HEK293 (cell line): ENCODE measurements at regions not wholly inside any gene's neighbourhood (a gene's known extent, or its start where the extent isn't known, plus 50 kb on each side); places are given as distances from the start of the nearest gene placed in this dataset.

Source experiments
- CTCF ChIA-PET: fragments of 350-600 bp; formaldehyde crosslinking; extraction: SDS; loops from one replicate; lab custom pipeline; 2021; ENCODE audit warnings: antibody characterized with exemption; lab: Yijun Ruan, JAX
- POLR2A ChIA-PET: fragments of 300-600 bp; formaldehyde crosslinking; extraction: SDS; loops from one replicate; lab custom pipeline; 2020; ENCODE audit warnings: antibody characterized with exemption, inconsistent platforms; lab: Yijun Ruan, JAX
- H3K27ac ChIP-seq: fragments of 200-500 bp; sonication (Bioruptor generic); 2 replicates; pipeline ENCODE4 v1.5.1; 2014; ENCODE audit warnings: low read depth, low read length, control low read depth, inconsistent platforms; ENCODE audit errors: extremely low read depth
- H3K36me3 ChIP-seq, 2 experiments: fragments of 200-500 bp in 1 of 2; sonication (Bioruptor generic) in 1 of 2; 1 replicate in 1 of 2; 2 replicates in 1 of 2; pipeline ENCODE4 v1.5.1; 2014 to 2017; ENCODE audit warnings: inconsistent platforms in 2 of 2, low read length in 2 of 2; ENCODE audit not compliant: control insufficient read depth in 2 of 2, insufficient read depth in 1 of 2
- H3K4me1 ChIP-seq: fragments of 200-500 bp; sonication (Bioruptor generic); 2 replicates; pipeline ENCODE4 v1.5.1; 2014; ENCODE audit warnings: mild to moderate bottlenecking, low read length, inconsistent platforms; ENCODE audit not compliant: control insufficient read depth, insufficient read depth
- H3K4me3 ChIP-seq: 2 replicates; pipeline ENCODE4 v1.5.1; 2011; ENCODE audit warnings: low read depth, mild to moderate bottlenecking, control low read depth, low read length, moderate library complexity
- H3K9me3 ChIP-seq: fragments of 200-500 bp; sonication (Bioruptor generic); 2 replicates; pipeline ENCODE4 v1.5.1; 2014; ENCODE audit warnings: low read depth, low read length, inconsistent platforms; ENCODE audit not compliant: control insufficient read depth, insufficient read depth
- HOXD13 ChIP-seq: sonication (generic); formaldehyde crosslinking; IDR thresholded peaks from 2 replicates; pipeline ENCODE4 v1.8.0; 2022; ENCODE audit warnings: missing genetic modification reagents, borderline replicate concordance
- KLF7 ChIP-seq: fragments of 450-650 bp; formaldehyde crosslinking; IDR thresholded peaks from 2 replicates; pipeline ENCODE4 v1.5.1; 2016; ENCODE audit warnings: missing biosample characterization, missing genetic modification characterization, borderline replicate concordance
- REPIN1 ChIP-seq: fragments of 450-650 bp; formaldehyde crosslinking; IDR thresholded peaks from 2 replicates; pipeline ENCODE4 v1.5.1; 2017; ENCODE audit warnings: missing biosample characterization, missing genetic modification characterization, low read depth
- ZBTB17 ChIP-seq: fragments of 450-650 bp; formaldehyde crosslinking; IDR thresholded peaks from 2 replicates; pipeline ENCODE4 v1.5.1; 2016; ENCODE audit warnings: missing biosample characterization, missing genetic modification characterization
- ZBTB6 ChIP-seq: fragments of 450-650 bp; formaldehyde crosslinking; IDR thresholded peaks from 2 replicates; pipeline ENCODE4 v1.5.1; 2017; ENCODE audit warnings: missing biosample characterization, missing genetic modification characterization
- ZNF174 ChIP-seq: fragments of 450-650 bp; formaldehyde crosslinking; IDR thresholded peaks from 2 replicates; pipeline ENCODE4 v1.5.0; 2017; ENCODE audit warnings: missing biosample characterization, mild to moderate bottlenecking, missing genetic modification characterization
- ZNF175 ChIP-seq: fragments of 450-650 bp; formaldehyde crosslinking; IDR thresholded peaks from 2 replicates; pipeline ENCODE4 v1.5.1; 2016; ENCODE audit warnings: missing biosample characterization, missing genetic modification characterization
- ZNF248 ChIP-seq: fragments of 450-650 bp; formaldehyde crosslinking; IDR thresholded peaks from 2 replicates; pipeline ENCODE4 v1.5.1; 2017; ENCODE audit warnings: missing biosample characterization, missing genetic modification characterization
- ZNF341 ChIP-seq: fragments of 450-650 bp; formaldehyde crosslinking; IDR thresholded peaks from 2 replicates; pipeline ENCODE4; 2016; ENCODE audit warnings: low read depth, missing biosample characterization, missing genetic modification characterization
- ZNF366 ChIP-seq: fragments of 450-650 bp; formaldehyde crosslinking; conservative IDR thresholded peaks from 2 replicates; pipeline ENCODE4 v1.5.1; 2016; ENCODE audit warnings: missing biosample characterization, missing genetic modification characterization
- ZNF391 ChIP-seq: fragments of 450-650 bp; formaldehyde crosslinking; IDR thresholded peaks from 2 replicates; pipeline ENCODE4 v1.5.1; 2016; ENCODE audit warnings: low read depth, missing biosample characterization, missing genetic modification characterization, borderline replicate concordance
- ZNF423 ChIP-seq: fragments of 450-650 bp; formaldehyde crosslinking; IDR thresholded peaks from 2 replicates; pipeline ENCODE4 v1.5.1; 2016; ENCODE audit warnings: missing biosample characterization, missing genetic modification characterization
- ZNF426 ChIP-seq: fragments of 450-650 bp; formaldehyde crosslinking; IDR thresholded peaks from 2 replicates; pipeline ENCODE4 v1.5.1; 2017; ENCODE audit warnings: missing biosample characterization, missing genetic modification characterization, mild to moderate bottlenecking, inconsistent platforms, moderate library complexity
- ZNF473 ChIP-seq: fragments of 450-650 bp; formaldehyde crosslinking; IDR thresholded peaks from 2 replicates; pipeline ENCODE4 v1.5.1; 2017; ENCODE audit warnings: missing biosample characterization, missing genetic modification characterization
- ZNF501 ChIP-seq: fragments of 450-650 bp; formaldehyde crosslinking; IDR thresholded peaks from 2 replicates; pipeline ENCODE4 v1.5.1; 2016; ENCODE audit warnings: missing biosample characterization, missing genetic modification characterization
- ZNF529 ChIP-seq: fragments of 450-650 bp; formaldehyde crosslinking; IDR thresholded peaks from 2 replicates; pipeline ENCODE4 v1.5.1; 2017; ENCODE audit warnings: missing genetic modification characterization, missing biosample characterization; ENCODE audit not compliant: insufficient replicate concordance
- ZNF544 ChIP-seq: fragments of 450-650 bp; formaldehyde crosslinking; IDR thresholded peaks from 2 replicates; pipeline ENCODE4 v1.5.0; 2017; ENCODE audit warnings: missing biosample characterization, missing genetic modification characterization
- ZNF585B ChIP-seq: fragments of 450-650 bp; formaldehyde crosslinking; IDR thresholded peaks from 2 replicates; pipeline ENCODE4 v1.5.1; 2016; ENCODE audit warnings: missing biosample characterization, missing genetic modification characterization
- ZNF639 ChIP-seq: fragments of 450-650 bp; formaldehyde crosslinking; IDR thresholded peaks from 2 replicates; pipeline ENCODE4 v1.5.1; 2016; ENCODE audit warnings: missing biosample characterization, missing genetic modification characterization
- ZNF677 ChIP-seq: fragments of 450-650 bp; IDR thresholded peaks from 2 replicates; pipeline ENCODE4 v1.5.0; 2018; ENCODE audit warnings: missing biosample characterization, mild to moderate bottlenecking, missing genetic modification characterization, moderate library complexity
- ZNF837 ChIP-seq: fragments of 450-650 bp; formaldehyde crosslinking; IDR thresholded peaks from 2 replicates; pipeline ENCODE4 v1.5.1; 2016; ENCODE audit warnings: missing biosample characterization, missing genetic modification characterization
- ZSCAN5A ChIP-seq: fragments of 450-650 bp; formaldehyde crosslinking; IDR thresholded peaks from 2 replicates; pipeline ENCODE4 v1.5.1; 2016; ENCODE audit warnings: missing biosample characterization, missing genetic modification characterization
- ZXDB ChIP-seq: fragments of 450-650 bp; formaldehyde crosslinking; IDR thresholded peaks from 2 replicates; pipeline ENCODE4 v1.5.1; 2016; ENCODE audit warnings: missing biosample characterization, missing genetic modification characterization
- TF ChIP-seq, protein P1 (sequence below): fragments of 450-650 bp; formaldehyde crosslinking; IDR thresholded peaks from 2 replicates; pipeline ENCODE4 v1.5.1; 2016; ENCODE audit warnings: missing biosample characterization, missing genetic modification characterization
- TF ChIP-seq, protein P2 (sequence below): fragments of 450-650 bp; formaldehyde crosslinking; IDR thresholded peaks from 2 replicates; pipeline ENCODE4 v1.5.0; 2017; ENCODE audit warnings: missing biosample characterization, missing genetic modification characterization, borderline replicate concordance
- TF ChIP-seq, protein P3 (sequence below): fragments of 450-650 bp; formaldehyde crosslinking; IDR thresholded peaks from 2 replicates; pipeline ENCODE4 v1.5.1; 2016; ENCODE audit warnings: missing biosample characterization, missing genetic modification characterization

GRCh38 chr11:70508231-70508480, 109.8 kb downstream of the CTTN start:
- Histone ChIP-seq H3K27ac (no peak overlapping the region), H3K9me3 (no peaks in the 10 kb centered on the region), H3K36me3 (no peaks in the 10 kb centered on the region), H3K4me1 (no peaks in the 10 kb centered on the region), H3K4me3 (no peak overlapping the region)
- ChIA-PET CTCF (interaction anchor here (0.9 kb wide), 1 partner anchor 248 kb away, joined by 4 read pairs; no protein-coding TSS in a partner anchor), POLR2A (no interaction called here)
- TF ChIP-seq HOXD13 (CRISPR knock-in tag): no peak
- TF ChIP-seq ZSCAN5A: no peak
- TF ChIP-seq ZNF837 (tag by site-specific recombination): no peak
- TF ChIP-seq ZNF426 (tag by site-specific recombination): no peak
- TF ChIP-seq ZNF585B (tag by site-specific recombination): no peak
- no peak for TF ChIP-seq ZNF529
- no peak for TF ChIP-seq ZNF391 (tag by site-specific recombination)
- TF ChIP-seq, protein P1, sequence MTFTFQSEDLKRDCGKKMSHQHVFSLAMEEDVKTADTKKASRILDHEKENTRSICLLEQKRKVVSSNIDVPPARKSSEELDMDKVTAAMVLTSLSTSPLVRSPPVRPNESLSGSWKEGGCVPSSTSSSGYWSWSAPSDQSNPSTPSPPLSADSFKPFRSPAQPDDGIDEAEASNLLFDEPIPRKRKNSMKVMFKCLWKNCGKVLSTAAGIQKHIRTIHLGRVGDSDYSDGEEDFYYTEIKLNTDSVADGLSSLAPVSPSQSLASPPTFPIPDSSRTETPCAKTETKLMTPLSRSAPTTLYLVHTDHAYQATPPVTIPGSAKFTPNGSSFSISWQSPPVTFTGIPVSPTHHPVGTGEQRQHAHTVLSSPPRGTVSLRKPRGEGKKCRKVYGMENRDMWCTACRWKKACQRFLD: no peak
- TF ChIP-seq ZNF174 (tag by site-specific recombination): no peak
- TF ChIP-seq ZNF501 (tag by site-specific recombination): no peak
- TF ChIP-seq, protein P2, sequence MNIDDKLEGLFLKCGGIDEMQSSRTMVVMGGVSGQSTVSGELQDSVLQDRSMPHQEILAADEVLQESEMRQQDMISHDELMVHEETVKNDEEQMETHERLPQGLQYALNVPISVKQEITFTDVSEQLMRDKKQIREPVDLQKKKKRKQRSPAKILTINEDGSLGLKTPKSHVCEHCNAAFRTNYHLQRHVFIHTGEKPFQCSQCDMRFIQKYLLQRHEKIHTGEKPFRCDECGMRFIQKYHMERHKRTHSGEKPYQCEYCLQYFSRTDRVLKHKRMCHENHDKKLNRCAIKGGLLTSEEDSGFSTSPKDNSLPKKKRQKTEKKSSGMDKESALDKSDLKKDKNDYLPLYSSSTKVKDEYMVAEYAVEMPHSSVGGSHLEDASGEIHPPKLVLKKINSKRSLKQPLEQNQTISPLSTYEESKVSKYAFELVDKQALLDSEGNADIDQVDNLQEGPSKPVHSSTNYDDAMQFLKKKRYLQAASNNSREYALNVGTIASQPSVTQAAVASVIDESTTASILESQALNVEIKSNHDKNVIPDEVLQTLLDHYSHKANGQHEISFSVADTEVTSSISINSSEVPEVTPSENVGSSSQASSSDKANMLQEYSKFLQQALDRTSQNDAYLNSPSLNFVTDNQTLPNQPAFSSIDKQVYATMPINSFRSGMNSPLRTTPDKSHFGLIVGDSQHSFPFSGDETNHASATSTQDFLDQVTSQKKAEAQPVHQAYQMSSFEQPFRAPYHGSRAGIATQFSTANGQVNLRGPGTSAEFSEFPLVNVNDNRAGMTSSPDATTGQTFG: no peak
- TF ChIP-seq REPIN1: no peak
- TF ChIP-seq KLF7 (tag by site-specific recombination): no peak
- TF ChIP-seq ZXDB: no peak
- TF ChIP-seq ZBTB17 (tag by site-specific recombination): no peak

DNA sequence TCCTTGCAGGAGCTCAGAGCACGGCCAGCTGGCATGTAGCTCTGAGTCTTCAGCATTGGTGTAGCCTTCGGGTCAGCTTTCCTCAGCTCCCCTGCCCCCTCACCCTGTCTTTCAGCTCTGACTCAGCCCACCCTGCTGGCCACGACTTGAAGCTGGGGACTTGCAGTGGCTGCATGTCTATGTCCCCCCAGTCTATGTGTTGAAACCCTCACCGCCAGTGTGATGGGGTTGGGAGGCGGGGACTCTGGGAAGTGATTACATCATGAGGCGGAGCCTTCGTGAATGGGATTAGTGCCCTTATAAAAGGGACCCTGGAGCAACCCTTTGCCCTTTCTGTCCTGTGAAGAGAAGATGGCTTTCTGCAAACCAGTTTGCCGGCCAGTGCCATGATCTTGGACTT, 111.1 kb downstream of the CTTN start:
- Histone ChIP-seq H3K4me3 (no peak overlapping the region), H3K4me1 (no peaks in the 10 kb centered on the region), H3K36me3 (no peaks in the 10 kb centered on the region), H3K9me3 (no peaks in the 10 kb centered on the region), H3K27ac (no peak overlapping the region)
- ChIA-PET POLR2A (no interaction called here), CTCF (interaction anchor here (0.7 kb wide), 1 partner anchor 208 kb away, joined by 3 read pairs; no protein-coding TSS in a partner anchor)
- TF ChIP-seq ZNF248 (no peak), ZNF677 (tag by site-specific recombination) (no peak), ZNF639 (tag by site-specific recombination) (no peak), ZBTB6 (no peak), ZNF175 (tag by site-specific recombination) (no peak), ZNF423 (no peak), ZNF473 (no peak), ZNF544 (no peak), ZNF341 (tag by site-specific recombination) (no peak), ZNF366 (tag by site-specific recombination) (no peak)
- TF ChIP-seq, protein P3, sequence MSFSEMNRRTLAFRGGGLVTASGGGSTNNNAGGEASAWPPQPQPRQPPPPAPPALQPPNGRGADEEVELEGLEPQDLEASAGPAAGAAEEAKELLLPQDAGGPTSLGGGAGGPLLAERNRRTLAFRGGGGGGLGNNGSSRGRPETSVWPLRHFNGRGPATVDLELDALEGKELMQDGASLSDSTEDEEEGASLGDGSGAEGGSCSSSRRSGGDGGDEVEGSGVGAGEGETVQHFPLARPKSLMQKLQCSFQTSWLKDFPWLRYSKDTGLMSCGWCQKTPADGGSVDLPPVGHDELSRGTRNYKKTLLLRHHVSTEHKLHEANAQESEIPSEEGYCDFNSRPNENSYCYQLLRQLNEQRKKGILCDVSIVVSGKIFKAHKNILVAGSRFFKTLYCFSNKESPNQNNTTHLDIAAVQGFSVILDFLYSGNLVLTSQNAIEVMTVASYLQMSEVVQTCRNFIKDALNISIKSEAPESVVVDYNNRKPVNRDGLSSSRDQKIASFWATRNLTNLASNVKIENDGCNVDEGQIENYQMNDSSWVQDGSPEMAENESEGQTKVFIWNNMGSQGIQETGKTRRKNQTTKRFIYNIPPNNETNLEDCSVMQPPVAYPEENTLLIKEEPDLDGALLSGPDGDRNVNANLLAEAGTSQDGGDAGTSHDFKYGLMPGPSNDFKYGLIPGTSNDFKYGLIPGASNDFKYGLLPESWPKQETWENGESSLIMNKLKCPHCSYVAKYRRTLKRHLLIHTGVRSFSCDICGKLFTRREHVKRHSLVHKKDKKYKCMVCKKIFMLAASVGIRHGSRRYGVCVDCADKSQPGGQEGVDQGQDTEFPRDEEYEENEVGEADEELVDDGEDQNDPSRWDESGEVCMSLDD (tag by site-specific recombination): no peak
